HL-60 (cell line): ENCODE measurements at regions not wholly inside any gene's neighbourhood (a gene's known extent, or its start where the extent isn't known, plus 50 kb on each side); places are given as distances from the start of the nearest gene placed in this dataset.

ENCODE experiments used
- DNase-seq, 2 experiments: peaks; one replicate each; pipeline ENCODE4 v3.0.0-alpha.2; 2010 to 2020; ENCODE audit warnings: low read depth in 1 of 2, low spot score in 1 of 2
- H3K27ac ChIP-seq: fragments of 250-450 bp; sonication (Bioruptor Pico); replicated peaks from 2 replicates; pipeline ENCODE4 v1.5.1; 2020; ENCODE audit warnings: mild to moderate bottlenecking, moderate library complexity
- H3K27me3 ChIP-seq: fragments of 250-450 bp; sonication (Bioruptor Pico); 2 replicates; pipeline ENCODE4 v1.5.1; 2021; ENCODE audit warnings: mild to moderate bottlenecking, moderate library complexity; ENCODE audit not compliant: insufficient read depth, poor library complexity, severe bottlenecking
- H3K4me3 ChIP-seq: replicated peaks from 2 replicates; pipeline ENCODE4 v1.5.1; 2011; ENCODE audit warnings: mild to moderate bottlenecking, control low read depth, low read length; ENCODE audit not compliant: insufficient read depth
- GABPA ChIP-seq: IDR thresholded peaks from 2 replicates; pipeline ENCODE4 v1.6.1; 2012; ENCODE audit warnings: low read depth
- POLR2AphosphoS5 ChIP-seq: IDR thresholded peaks from 2 replicates; pipeline ENCODE4 v1.6.1; 2012; ENCODE audit warnings: low read depth
- SPI1 ChIP-seq: IDR thresholded peaks from 2 replicates; pipeline ENCODE4 v1.6.1; 2012; ENCODE audit warnings: low read depth, mild to moderate bottlenecking, borderline replicate concordance
- TF ChIP-seq, protein P1 (sequence below): IDR thresholded peaks from one replicate; pipeline ENCODE4 v1.5.1; 2011; ENCODE audit warnings: low read length, control low read depth, inconsistent platforms; ENCODE audit not compliant: insufficient read depth
- TF ChIP-seq, protein P2 (sequence below): IDR thresholded peaks from 2 replicates; pipeline ENCODE4 v1.6.1; 2012; ENCODE audit warnings: low read depth; ENCODE audit not compliant: insufficient replicate concordance

DNA sequence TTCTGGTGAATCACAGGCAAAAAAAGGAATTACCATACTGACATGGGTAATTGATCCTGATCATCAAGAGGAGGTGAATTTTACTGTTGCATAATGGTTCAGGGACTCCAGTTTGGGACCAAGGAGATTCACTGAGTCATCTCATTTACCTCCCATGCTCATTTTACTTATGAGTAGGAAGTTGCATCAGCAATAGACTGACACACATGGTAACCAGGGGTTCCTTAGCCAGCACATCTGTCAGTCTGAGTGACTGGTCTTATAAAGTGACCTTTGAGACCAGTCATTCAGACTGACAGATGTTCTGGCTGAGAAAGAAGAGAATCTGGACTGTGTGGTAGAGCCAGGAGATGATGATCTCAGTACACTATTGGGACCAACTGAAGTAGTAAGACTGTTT is 384.6 kb upstream of the CD180 start:
- TF ChIP-seq POLR2AphosphoS5, result no peak
- TF ChIP-seq, protein P1, sequence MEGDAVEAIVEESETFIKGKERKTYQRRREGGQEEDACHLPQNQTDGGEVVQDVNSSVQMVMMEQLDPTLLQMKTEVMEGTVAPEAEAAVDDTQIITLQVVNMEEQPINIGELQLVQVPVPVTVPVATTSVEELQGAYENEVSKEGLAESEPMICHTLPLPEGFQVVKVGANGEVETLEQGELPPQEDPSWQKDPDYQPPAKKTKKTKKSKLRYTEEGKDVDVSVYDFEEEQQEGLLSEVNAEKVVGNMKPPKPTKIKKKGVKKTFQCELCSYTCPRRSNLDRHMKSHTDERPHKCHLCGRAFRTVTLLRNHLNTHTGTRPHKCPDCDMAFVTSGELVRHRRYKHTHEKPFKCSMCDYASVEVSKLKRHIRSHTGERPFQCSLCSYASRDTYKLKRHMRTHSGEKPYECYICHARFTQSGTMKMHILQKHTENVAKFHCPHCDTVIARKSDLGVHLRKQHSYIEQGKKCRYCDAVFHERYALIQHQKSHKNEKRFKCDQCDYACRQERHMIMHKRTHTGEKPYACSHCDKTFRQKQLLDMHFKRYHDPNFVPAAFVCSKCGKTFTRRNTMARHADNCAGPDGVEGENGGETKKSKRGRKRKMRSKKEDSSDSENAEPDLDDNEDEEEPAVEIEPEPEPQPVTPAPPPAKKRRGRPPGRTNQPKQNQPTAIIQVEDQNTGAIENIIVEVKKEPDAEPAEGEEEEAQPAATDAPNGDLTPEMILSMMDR, result no peak
- TF ChIP-seq, protein P2, sequence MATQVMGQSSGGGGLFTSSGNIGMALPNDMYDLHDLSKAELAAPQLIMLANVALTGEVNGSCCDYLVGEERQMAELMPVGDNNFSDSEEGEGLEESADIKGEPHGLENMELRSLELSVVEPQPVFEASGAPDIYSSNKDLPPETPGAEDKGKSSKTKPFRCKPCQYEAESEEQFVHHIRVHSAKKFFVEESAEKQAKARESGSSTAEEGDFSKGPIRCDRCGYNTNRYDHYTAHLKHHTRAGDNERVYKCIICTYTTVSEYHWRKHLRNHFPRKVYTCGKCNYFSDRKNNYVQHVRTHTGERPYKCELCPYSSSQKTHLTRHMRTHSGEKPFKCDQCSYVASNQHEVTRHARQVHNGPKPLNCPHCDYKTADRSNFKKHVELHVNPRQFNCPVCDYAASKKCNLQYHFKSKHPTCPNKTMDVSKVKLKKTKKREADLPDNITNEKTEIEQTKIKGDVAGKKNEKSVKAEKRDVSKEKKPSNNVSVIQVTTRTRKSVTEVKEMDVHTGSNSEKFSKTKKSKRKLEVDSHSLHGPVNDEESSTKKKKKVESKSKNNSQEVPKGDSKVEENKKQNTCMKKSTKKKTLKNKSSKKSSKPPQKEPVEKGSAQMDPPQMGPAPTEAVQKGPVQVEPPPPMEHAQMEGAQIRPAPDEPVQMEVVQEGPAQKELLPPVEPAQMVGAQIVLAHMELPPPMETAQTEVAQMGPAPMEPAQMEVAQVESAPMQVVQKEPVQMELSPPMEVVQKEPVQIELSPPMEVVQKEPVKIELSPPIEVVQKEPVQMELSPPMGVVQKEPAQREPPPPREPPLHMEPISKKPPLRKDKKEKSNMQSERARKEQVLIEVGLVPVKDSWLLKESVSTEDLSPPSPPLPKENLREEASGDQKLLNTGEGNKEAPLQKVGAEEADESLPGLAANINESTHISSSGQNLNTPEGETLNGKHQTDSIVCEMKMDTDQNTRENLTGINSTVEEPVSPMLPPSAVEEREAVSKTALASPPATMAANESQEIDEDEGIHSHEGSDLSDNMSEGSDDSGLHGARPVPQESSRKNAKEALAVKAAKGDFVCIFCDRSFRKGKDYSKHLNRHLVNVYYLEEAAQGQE, result no peak
- no peak for TF ChIP-seq GABPA
- no peak for TF ChIP-seq SPI1
- H3K27ac ChIP-seq, result no peak overlapping the region
- no peak overlapping the region for H3K4me3 ChIP-seq
- no peak for DNase-seq
- H3K27me3 ChIP-seq, result no peaks in the 10 kb centered on the region

DNA sequence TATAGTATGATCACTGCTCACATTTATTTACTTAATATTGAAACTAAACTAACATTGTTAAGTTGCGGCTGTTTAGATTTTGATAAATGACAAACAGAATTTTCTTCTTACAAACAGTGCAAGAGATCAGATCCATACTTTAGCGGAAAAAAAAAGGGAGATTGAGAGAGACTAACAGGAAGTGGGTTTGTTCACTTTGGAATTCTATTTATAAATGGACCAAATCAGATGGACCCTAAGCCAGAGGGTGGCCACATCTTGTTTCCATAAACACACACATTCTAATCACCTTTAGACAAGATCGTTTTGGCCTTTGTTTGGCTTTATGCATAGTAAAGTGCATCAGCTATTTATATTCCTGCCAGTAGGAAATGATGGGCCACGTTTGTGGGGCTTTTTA is 381.4 kb upstream of the CD180 start:
- Histone ChIP-seq H3K27me3 (no peaks in the 10 kb centered on the region), H3K4me3 (no peak overlapping the region), H3K27ac (no peak overlapping the region)
- no peak for DNase-seq
- TF ChIP-seq POLR2AphosphoS5, result no peak
- TF ChIP-seq, protein P2, result no peak
- no peak for TF ChIP-seq GABPA
- TF ChIP-seq SPI1, result no peak
- TF ChIP-seq, protein P1, result no peak

DNA sequence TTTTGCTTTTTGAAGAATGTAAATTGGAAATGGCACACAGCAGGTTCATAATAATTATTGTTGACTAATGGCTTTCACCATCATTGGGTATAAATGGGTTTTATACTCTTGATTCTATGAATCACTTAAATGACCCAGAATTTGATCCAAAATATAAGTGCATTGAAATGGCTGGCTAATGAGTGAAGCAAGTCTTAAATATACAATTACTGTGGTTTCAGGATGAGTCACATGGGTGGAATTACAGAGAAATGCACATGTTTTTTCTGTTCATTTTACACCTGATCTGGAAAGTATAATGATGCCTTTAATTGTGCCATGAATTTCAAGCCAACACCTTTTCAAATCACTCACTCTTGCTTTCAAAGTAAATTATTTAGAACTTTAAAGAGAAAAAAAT is 380.8 kb upstream of the CD180 start:
- no peaks in the 10 kb centered on the region for H3K27me3 ChIP-seq
- no peak for DNase-seq
- H3K27ac ChIP-seq, result no peak overlapping the region
- TF ChIP-seq, protein P1, result no peak
- TF ChIP-seq SPI1, result no peak
- no peak for TF ChIP-seq POLR2AphosphoS5
- no peak for TF ChIP-seq GABPA
- H3K4me3 ChIP-seq, result no peak overlapping the region

DNA sequence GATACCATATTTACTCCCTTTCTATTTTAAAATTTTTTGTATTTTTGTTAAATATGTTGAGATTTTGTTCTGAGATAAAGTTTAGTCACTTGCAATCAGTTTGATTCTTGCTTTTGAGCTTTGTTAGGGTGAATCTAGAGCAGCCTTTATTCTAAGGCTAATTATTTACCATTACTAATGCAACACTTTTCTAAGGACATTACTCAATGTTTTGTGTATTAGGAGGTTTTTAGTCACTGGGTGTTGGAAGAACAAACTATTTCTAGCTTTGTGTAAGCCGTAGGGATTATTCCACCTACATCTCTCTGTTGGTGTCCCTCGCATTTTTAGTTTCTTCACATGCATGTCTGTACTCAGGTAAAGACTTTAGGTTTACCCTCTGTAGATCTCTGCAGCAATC is 379.5 kb upstream of the CD180 start:
- DNase-seq, result no peak
- no peak for TF ChIP-seq SPI1
- TF ChIP-seq, protein P2, result no peak
- TF ChIP-seq POLR2AphosphoS5, result no peak
- TF ChIP-seq, protein P1, result no peak
- TF ChIP-seq GABPA, result no peak
- Histone ChIP-seq H3K27me3 (no peaks in the 10 kb centered on the region), H3K4me3 (no peak overlapping the region), H3K27ac (no peak overlapping the region)
